SK-N-MC (cell line): ENCODE measurements at regions not wholly inside any gene's neighbourhood (a gene's known extent, or its start where the extent isn't known, plus 50 kb on each side); places are given as distances from the start of the nearest gene placed in this dataset.
"Not testable (repeated sequence)": the region's sequence is repeated elsewhere in the genome, so short reads cannot be mapped to it uniquely, and the experiment has no call there.

Source experiments
- DNase-seq: peaks from one replicate; pipeline ENCODE4 v3.0.0-alpha.2; 2011; ENCODE audit warnings: low read depth, low spot score
- H3K27ac ChIP-seq: fragments of 200-600 bp; sonication (generic); 2 replicates; pipeline ENCODE4 v1.5.1; 2016; ENCODE audit warnings: mixed run types
- H3K36me3 ChIP-seq: fragments of 200-600 bp; sonication (generic); 2 replicates; pipeline ENCODE4 v1.6.1; 2017; ENCODE audit warnings: antibody characterized with exemption, low read length, mixed read lengths; ENCODE audit not compliant: insufficient read depth
- H3K4me3 ChIP-seq: fragments of 200-600 bp; sonication (generic); 2 replicates; pipeline ENCODE4 v1.5.1; 2016
- H3K9ac ChIP-seq: fragments of 200-600 bp; sonication (generic); 2 replicates; pipeline ENCODE4 v1.8.0; 2017; ENCODE audit warnings: mixed run types, mixed read lengths; ENCODE audit not compliant: insufficient read length
- H3K9me3 ChIP-seq: fragments of 200-600 bp; sonication (generic); 2 replicates; pipeline ENCODE4 v1.6.1; 2017; ENCODE audit warnings: low read depth, mild to moderate bottlenecking, antibody characterized with exemption, low read length, moderate library complexity, mixed read lengths
- EZH2 ChIP-seq: fragments of 200-600 bp; sonication (generic); IDR thresholded peaks from one replicate; pipeline ENCODE4 v1.6.1; 2017; ENCODE audit warnings: antibody characterized with exemption
- FOXP2 ChIP-seq: optimal IDR thresholded peaks from 2 replicates; pipeline ENCODE3; 2011; ENCODE audit warnings: mild to moderate bottlenecking, moderate library complexity; ENCODE audit not compliant: insufficient read depth; ENCODE audit errors: extremely low read length, control extremely low read depth
- POLR2AphosphoS5 ChIP-seq: IDR thresholded peaks from 2 replicates; pipeline ENCODE4 v1.6.1; 2012; ENCODE audit warnings: mild to moderate bottlenecking, low read depth, low read length, borderline replicate concordance

DNA sequence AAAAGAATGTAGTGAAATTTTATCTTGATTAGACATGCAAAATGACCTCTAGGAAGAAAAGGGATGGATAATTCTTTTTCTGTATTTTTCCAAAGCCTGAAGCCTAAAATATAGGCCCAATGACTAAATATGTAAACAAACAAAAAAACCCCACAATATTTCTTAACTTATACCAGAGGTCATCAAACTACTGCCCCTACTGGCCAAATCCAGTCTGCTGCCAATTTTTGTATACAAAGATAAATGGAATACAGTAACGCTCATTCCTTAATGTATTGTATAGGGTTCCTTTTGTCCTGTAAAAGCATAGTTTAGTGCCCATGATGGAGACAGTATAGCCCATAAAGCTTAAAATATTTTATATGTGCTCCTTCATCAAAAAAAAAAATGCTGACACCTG, 145.7 kb upstream of the ALG10 start:
- Histone ChIP-seq H3K9ac (no peak overlapping the region), H3K27ac (no peak overlapping the region), H3K36me3 (no peaks in the 10 kb centered on the region), H3K4me3 (no peak overlapping the region), H3K9me3 (no peaks in the 10 kb centered on the region)
- no peak for TF ChIP-seq EZH2
- TF ChIP-seq POLR2AphosphoS5 = no peak
- TF ChIP-seq FOXP2 = no peak
- DNase-seq = no peak

DNA sequence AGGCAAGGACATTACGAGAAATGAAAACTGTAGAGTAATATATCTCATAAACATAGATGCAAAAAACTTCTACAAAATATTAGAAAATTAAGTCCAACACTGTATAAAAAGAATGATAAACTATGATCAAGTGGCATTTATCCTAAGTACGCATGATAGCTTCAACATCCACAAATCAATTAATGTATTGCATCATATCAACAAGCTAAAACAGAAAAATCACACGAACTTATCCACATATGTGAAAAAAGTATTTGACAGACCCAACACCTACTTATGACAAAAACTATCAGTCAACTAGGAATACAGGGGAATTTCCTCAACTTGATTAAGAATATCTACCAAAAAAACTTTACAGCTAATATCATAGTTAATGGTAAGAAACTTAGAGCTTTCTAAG, 129.9 kb upstream of the ALG10 start:
- no peaks in the 10 kb centered on the region for H3K36me3 ChIP-seq
- H3K9ac ChIP-seq = no peak overlapping the region
- no peak for TF ChIP-seq POLR2AphosphoS5
- TF ChIP-seq EZH2 = no peak
- TF ChIP-seq FOXP2 = no peak
- H3K4me3 ChIP-seq = no peak overlapping the region
- H3K9me3 ChIP-seq = no peaks in the 10 kb centered on the region
- DNase-seq = no peak
- H3K27ac ChIP-seq = no peak overlapping the region

DNA sequence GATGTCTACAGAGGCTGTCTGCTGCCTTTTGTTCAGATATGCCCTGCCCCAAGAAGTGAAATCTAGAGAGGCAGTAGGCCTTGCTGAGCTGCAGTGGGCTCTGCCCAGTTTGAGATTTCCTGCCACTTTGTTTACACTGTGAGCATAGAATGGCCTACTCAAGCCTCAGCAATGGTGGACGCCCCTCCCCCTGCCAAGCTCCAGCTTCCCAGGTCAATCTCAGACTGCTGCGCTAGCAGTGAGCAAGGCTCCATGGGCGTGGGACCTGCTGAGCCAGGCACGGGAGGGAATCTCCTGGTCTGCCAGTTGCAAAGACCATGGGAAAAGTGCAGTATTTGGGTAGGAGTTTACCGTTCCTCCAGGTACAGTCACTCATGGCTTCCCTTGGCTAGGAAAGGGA, 101.8 kb upstream of the ALG10 start:
- H3K27ac ChIP-seq, H3K9ac ChIP-seq, DNase-seq, H3K4me3 ChIP-seq, H3K9me3 ChIP-seq, H3K36me3 ChIP-seq: not testable (repeated sequence)

DNA sequence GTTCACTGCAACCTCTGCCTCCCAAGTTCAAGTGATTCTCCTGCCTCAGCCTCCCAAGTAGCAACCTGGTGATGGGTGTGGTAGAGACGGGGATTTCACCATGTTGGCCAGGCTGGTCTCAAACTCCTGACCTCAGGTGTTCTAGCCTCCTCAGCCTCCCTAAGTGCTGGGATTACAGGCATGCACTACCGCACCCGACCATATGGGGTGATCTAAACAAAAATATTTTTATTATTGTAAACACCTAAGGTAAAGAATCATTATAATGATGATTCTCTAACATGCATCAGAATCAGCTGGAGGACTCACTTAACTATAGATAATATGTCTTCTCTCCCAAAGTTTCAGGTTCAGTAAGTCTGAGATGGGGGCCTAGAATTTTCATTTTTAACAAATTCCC, 96.2 kb upstream of the ALG10 start:
- no peak for DNase-seq
- H3K27ac ChIP-seq = no peak overlapping the region
- no peak overlapping the region for H3K9ac ChIP-seq
- TF ChIP-seq EZH2 = no peak
- no peak for TF ChIP-seq FOXP2
- no peak for TF ChIP-seq POLR2AphosphoS5
- H3K36me3 ChIP-seq = no peaks in the 10 kb centered on the region
- H3K9me3 ChIP-seq = no peaks in the 10 kb centered on the region
- no peak overlapping the region for H3K4me3 ChIP-seq

DNA sequence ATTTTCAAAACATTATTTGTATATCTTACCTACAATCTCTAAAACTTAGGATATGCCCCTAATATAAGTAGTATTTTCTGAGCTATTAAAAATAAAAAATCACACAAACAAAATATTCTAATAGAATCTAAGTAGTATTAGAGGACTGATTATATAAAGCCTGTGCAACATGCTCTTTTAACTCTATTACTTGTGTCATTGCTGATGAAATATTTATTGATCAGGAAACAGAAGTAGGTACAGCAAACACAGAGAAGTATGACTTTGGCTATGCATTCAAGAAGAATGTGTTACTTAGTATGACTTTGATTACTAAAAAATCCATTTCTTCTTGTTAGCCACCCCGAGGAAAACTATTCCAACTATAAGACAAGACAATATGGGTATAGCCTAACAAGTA, 84.6 kb upstream of the ALG10 start:
- H3K36me3 ChIP-seq, DNase-seq, H3K9me3 ChIP-seq, H3K9ac ChIP-seq, H3K27ac ChIP-seq, H3K4me3 ChIP-seq: not testable (repeated sequence)

DNA sequence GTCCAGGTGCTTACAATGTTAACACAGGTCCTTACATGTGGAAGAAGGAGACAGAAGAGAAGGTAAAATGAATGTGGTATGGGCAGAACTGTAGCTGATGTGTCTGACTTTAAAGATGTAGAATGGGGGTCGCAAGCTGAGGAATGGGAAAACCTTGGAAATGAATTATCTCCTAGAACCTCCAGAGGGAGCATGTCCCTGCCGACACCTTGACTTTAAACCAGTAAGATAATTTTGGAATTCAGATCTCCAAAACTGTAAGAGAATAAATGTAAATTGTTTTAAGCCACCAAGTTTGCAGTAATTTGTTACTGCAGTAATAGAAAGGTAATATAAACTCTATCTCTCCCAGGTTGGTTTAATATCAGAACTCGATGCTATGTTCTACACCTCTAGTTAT, 80.1 kb upstream of the ALG10 start:
- no peak overlapping the region for H3K4me3 ChIP-seq
- DNase-seq = no peak
- no peak for TF ChIP-seq POLR2AphosphoS5
- TF ChIP-seq EZH2 = no peak
- no peak for TF ChIP-seq FOXP2
- no peak overlapping the region for H3K9ac ChIP-seq
- no peaks in the 10 kb centered on the region for H3K36me3 ChIP-seq
- H3K9me3 ChIP-seq = no peaks in the 10 kb centered on the region
- H3K27ac ChIP-seq = no peak overlapping the region

DNA sequence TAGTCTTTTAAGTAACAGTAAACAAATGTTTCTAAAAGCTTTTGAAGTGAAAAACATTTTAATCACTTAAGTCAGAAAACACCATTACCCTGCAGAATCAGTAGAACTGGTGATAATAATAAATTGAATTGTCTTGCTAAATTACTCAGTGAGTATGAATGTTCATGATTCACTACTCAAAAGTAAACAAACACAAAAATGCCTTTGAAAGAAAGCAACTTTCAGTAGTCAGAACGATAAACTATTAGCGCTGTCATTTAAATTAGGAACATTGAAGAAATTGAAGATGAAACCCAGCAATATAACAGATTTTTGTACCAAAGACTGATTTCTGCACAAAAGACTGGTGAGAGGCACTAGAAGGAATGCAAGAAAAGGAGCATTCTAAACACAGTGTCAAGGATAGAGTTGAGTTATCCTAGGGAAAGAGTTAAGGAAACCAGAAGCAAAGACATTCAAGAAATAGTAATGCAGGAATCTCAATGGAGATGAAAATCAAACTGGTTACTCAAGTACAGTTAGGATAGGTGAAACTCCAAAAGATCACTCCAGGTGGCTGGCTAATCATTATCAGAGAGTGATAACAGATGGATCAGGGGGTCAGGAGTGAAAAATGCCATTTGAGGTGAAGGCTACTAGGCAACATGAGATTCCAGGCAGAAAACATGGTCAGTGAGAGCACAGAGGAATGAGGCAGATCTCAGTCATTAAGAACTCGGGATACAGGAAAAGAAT, 77.4 kb upstream of the ALG10 start:
- no peak for DNase-seq
- TF ChIP-seq FOXP2 (no peak), POLR2AphosphoS5 (no peak), EZH2 (no peak)

DNA sequence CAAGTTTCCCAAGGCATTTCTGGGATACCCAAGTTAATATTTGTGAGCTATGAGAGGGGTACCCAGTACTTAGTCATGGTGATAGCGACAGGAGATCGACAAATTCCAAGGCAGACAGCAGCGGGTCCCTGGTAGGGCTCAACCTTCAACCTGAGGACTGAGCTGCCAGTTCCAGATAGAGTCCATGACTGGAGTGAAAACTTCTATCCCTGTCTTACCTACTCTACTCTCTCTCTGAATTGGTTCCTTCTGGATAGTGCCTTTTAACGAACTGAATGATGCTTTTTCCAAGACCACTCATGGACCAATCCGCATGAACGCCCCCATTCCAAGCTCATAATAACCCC, 76.9 kb upstream of the ALG10 start:
- Histone ChIP-seq H3K9ac (no peak overlapping the region), H3K4me3 (no peak overlapping the region), H3K9me3 (no peaks in the 10 kb centered on the region), H3K36me3 (no peaks in the 10 kb centered on the region), H3K27ac (no peak overlapping the region)
- no peak for DNase-seq
- TF ChIP-seq EZH2 (no peak), FOXP2 (no peak), POLR2AphosphoS5 (no peak)

More for the DNA sequence above, 77.4 kb upstream of the ALG10 start:
- no peak overlapping the region for H3K9ac ChIP-seq
- H3K27ac ChIP-seq = no peak overlapping the region
- no peaks in the 10 kb centered on the region for H3K9me3 ChIP-seq
- no peaks in the 10 kb centered on the region for H3K36me3 ChIP-seq
- no peak overlapping the region for H3K4me3 ChIP-seq

DNA sequence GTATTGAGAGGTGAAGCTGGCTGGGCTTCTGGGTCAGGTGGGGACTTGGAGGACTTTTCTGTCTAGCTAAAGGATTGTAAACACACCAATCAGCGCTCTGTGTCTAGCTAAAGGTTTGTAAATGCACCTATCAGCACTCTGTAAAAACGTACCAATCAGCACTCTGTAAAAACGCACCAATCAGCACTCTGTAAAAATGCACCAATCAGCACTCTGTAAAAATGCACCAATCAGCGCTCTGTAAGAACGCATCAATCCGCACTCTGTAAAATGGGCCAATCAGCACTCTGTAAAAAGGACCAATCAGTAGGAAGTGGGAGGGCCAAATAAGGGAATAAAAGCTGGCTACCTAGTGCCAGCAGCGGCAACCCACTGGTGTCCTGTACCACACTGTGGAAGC, 56.1 kb upstream of the ALG10 start:
- not testable (repeated sequence) for DNase-seq, H3K9ac ChIP-seq

DNA sequence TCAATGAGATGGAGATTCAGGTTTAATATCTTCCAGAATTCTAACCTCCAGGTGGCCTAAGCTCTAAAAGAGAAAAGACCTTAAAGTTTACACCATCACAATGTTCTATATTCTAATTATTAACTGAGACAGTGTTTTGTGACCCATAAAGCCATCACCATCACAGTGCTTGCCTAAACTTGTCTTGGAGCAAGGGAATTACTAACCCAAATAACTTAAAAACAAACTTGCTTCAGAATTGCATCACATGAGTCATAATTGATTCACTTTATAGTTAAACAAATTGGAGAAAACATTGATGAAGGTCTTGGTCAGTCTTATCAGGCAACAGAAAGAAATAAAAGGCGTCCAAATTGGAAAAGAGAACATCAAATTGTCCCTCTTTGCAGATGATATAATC, 54.5 kb upstream of the ALG10 start:
- no peak overlapping the region for H3K4me3 ChIP-seq
- DNase-seq = no peak

More for the DNA sequence above, 56.1 kb upstream of the ALG10 start:
- H3K4me3 ChIP-seq, H3K27ac ChIP-seq, H3K36me3 ChIP-seq, H3K9me3 ChIP-seq: not testable (repeated sequence)

More for the DNA sequence above, 54.5 kb upstream of the ALG10 start:
- no peaks in the 10 kb centered on the region for H3K9me3 ChIP-seq
- no peaks in the 10 kb centered on the region for H3K36me3 ChIP-seq
- no peak for TF ChIP-seq FOXP2
- no peak for TF ChIP-seq EZH2
- no peak overlapping the region for H3K9ac ChIP-seq
- H3K27ac ChIP-seq = no peak overlapping the region
